ENCODE measurements at regions not wholly inside any gene's neighbourhood (a gene's known extent, or its start where the extent isn't known, plus 50 kb on each side); places are given as distances from the start of the nearest gene placed in this dataset.

DNA sequence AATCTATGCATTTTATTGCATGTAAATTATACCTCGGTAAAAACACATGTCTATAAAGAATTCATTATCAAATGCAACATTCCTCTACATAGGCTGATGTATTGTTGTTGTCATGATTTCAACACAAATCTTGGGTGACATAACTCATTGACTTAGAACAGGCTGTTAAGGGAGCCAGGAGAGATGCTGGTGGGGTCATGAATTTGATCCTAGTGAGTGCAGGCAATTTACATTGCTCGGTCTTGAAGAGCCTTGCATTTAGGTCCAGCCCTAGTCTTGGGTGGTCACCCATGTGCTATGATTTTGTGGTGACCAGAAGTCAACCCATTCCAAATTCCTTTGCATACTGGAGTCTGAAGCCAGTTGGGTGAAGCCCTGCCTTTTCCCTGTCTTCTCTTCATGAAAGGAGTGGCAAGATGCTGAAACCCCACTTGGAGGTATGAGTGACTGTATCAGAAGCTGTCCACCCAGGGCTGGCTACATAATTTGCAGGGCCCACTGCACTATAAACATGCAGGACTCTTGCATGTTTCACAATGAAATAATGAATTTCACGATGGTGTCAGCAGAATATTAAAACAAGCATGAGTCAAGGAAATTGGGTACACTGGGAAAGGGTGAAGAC, 59.2 kb downstream of the RPLP1 start:
- H3K27me3 ChIP-seq = peaks cover 0 to 3% of the 10 kb centered on the region in 2 donors
- no peak for DNase-seq
- no peaks in the 10 kb centered on the region for H3K9me3 ChIP-seq
- TF ChIP-seq, protein P1, sequence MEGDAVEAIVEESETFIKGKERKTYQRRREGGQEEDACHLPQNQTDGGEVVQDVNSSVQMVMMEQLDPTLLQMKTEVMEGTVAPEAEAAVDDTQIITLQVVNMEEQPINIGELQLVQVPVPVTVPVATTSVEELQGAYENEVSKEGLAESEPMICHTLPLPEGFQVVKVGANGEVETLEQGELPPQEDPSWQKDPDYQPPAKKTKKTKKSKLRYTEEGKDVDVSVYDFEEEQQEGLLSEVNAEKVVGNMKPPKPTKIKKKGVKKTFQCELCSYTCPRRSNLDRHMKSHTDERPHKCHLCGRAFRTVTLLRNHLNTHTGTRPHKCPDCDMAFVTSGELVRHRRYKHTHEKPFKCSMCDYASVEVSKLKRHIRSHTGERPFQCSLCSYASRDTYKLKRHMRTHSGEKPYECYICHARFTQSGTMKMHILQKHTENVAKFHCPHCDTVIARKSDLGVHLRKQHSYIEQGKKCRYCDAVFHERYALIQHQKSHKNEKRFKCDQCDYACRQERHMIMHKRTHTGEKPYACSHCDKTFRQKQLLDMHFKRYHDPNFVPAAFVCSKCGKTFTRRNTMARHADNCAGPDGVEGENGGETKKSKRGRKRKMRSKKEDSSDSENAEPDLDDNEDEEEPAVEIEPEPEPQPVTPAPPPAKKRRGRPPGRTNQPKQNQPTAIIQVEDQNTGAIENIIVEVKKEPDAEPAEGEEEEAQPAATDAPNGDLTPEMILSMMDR (IDR thresholded peaks at IDR 0.05) = no peak
- H3K36me3 ChIP-seq = no peaks in the 10 kb centered on the region
- intact Hi-C loops (cut with DNase I; ENCODE audit: low total_unique reads) = no loop called here
- no peak overlapping the region for H3K27ac ChIP-seq
- no peak overlapping the region for H3K4me3 ChIP-seq
- H3K4me1 ChIP-seq = no peaks in the 10 kb centered on the region

DNA sequence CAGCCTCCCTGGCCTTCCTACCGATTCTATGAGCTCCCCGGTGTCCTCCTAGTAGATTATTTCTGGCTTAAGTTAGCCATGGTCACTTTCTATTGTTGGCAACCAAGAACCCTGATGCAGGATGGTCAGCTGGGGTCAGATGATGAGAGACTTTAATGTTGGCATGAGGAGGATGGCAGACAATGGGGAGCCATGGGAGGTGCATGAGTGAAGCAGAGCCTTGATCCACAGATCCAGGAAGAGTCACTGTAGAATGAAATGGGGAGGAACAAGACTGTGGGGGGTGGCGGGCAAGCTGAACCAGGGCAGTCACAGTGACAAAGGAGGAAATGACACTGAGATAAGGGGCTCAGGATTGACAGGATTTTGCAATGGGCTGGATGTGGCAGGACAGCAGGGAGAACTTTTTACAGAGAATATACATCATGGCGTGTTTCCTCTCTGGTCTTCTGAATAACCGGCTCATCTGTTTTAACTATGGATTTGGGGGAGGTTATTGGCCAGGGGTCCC, 60.9 kb downstream of the RPLP1 start:
- TF ChIP-seq, protein P1 (IDR thresholded peaks at IDR 0.05) = no peak
- intact Hi-C loops (cut with DNase I; ENCODE audit: low total_unique reads) = no loop called here

DNA sequence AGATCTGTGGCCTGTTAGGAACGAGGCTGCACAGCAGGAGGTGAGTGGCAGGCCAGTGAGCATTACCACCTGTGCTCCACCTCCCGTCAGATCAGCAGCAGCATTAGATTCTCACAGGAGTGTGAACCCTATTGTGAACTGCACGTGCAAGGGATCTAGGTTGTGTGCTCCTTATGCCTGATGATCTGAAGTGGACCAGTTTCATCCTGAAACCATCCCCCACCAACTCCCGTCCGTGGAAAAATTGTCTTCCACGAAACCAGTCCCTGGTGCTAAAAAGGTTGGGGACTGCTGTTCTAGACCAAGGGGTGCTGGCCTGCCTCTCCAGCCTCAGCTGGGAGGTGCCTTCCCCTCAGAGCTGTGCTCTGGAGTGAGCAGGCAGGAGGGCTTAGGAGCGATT, 61.4 kb downstream of the RPLP1 start:
- no peaks in the 10 kb centered on the region for H3K36me3 ChIP-seq
- H3K4me3 ChIP-seq = no peak overlapping the region
- intact Hi-C loops (cut with DNase I; ENCODE audit: low total_unique reads) = no loop called here
- H3K27ac ChIP-seq = no peak overlapping the region
- no peaks in the 10 kb centered on the region for H3K9me3 ChIP-seq
- DNase-seq = peak in 1 of 2 donors; percentile 28
- TF ChIP-seq, protein P1 (IDR thresholded peaks at IDR 0.05) = no peak
- H3K4me1 ChIP-seq = no peaks in the 10 kb centered on the region
- peaks cover 0 to 3% of the 10 kb centered on the region in 2 donors for H3K27me3 ChIP-seq

More for the DNA sequence above, 60.9 kb downstream of the RPLP1 start:
- Histone ChIP-seq H3K4me3 (no peak overlapping the region), H3K9me3 (no peaks in the 10 kb centered on the region), H3K27me3 (peaks cover 0 to 3% of the 10 kb centered on the region in 2 donors), H3K4me1 (no peaks in the 10 kb centered on the region), H3K27ac (no peak overlapping the region), H3K36me3 (no peaks in the 10 kb centered on the region)
- peak in 1 of 2 donors; percentile 29 for DNase-seq

DNA sequence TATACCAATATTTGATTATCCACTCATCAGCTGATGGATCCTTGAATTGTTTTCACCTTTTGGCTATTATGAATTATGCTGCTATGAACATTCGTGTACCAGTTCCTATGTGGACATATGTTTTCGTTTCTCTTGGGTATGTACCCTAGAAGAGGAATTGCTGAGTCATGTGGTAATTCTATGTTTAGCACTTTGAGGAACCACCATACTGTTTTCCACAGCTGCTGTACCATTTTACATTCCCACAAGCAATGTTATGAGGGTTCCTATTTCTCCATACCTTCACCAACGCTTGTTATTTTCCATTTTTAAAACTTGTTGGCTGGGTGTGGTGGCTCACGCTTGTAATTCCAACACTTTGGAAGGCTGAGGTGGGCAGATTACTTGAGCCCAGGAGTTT, 62.9 kb downstream of the RPLP1 start:
- TF ChIP-seq, protein P1 (IDR thresholded peaks at IDR 0.05) = no peak
- no peak overlapping the region for H3K27ac ChIP-seq
- DNase-seq = peak in 1 of 2 donors; percentile 5
- no peaks in the 10 kb centered on the region for H3K4me1 ChIP-seq
- intact Hi-C loops (cut with DNase I; ENCODE audit: low total_unique reads) = no loop called here
- peaks cover 0 to 3% of the 10 kb centered on the region in 2 donors for H3K27me3 ChIP-seq
- H3K9me3 ChIP-seq = no peaks in the 10 kb centered on the region
- no peak overlapping the region for H3K4me3 ChIP-seq
- no peaks in the 10 kb centered on the region for H3K36me3 ChIP-seq

DNA sequence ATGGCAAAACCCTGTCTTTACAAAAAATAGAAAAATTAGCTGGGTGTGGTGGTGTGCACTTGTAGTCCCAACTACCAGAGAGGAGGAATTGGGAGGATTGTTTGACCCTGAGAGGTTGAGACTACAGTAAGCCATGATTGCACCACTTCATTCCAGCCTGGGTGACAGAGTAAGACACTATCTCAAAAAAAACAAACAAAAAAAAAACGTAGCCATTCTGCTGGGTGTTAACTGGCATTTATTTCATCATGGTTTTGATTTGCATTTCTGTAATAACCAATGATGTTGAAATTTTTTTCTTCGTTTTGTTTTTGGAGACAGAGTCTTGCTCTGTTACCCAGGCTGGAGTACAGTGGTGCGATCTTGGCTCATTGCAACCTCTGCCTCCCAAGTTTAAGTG, 63.3 kb downstream of the RPLP1 start:
- intact Hi-C loops (cut with DNase I; ENCODE audit: low total_unique reads) = no loop called here
- H3K27me3 ChIP-seq = peaks cover 0 to 3% of the 10 kb centered on the region in 2 donors
- TF ChIP-seq, protein P1 (IDR thresholded peaks at IDR 0.05) = no peak

More for the DNA sequence above, 63.3 kb downstream of the RPLP1 start:
- H3K4me3 ChIP-seq = no peak overlapping the region
- DNase-seq = no peak
- no peak overlapping the region for H3K27ac ChIP-seq
- no peaks in the 10 kb centered on the region for H3K4me1 ChIP-seq
- H3K36me3 ChIP-seq = no peaks in the 10 kb centered on the region
- H3K9me3 ChIP-seq = no peaks in the 10 kb centered on the region
